ENCODE measurements at regions not wholly inside any gene's neighbourhood (a gene's known extent, or its start where the extent isn't known, plus 50 kb on each side); places are given as distances from the start of the nearest gene placed in this dataset.
"Not testable (repeated sequence)": the region's sequence is repeated elsewhere in the genome, so short reads cannot be mapped to it uniquely, and the experiment has no call there.

GRCh38 chr11:134853992-134854991 lies 442.2 kb upstream of the B3GAT1 start:
- TF ChIP-seq, protein P1, sequence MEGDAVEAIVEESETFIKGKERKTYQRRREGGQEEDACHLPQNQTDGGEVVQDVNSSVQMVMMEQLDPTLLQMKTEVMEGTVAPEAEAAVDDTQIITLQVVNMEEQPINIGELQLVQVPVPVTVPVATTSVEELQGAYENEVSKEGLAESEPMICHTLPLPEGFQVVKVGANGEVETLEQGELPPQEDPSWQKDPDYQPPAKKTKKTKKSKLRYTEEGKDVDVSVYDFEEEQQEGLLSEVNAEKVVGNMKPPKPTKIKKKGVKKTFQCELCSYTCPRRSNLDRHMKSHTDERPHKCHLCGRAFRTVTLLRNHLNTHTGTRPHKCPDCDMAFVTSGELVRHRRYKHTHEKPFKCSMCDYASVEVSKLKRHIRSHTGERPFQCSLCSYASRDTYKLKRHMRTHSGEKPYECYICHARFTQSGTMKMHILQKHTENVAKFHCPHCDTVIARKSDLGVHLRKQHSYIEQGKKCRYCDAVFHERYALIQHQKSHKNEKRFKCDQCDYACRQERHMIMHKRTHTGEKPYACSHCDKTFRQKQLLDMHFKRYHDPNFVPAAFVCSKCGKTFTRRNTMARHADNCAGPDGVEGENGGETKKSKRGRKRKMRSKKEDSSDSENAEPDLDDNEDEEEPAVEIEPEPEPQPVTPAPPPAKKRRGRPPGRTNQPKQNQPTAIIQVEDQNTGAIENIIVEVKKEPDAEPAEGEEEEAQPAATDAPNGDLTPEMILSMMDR (IDR thresholded peaks at IDR 0.05; ENCODE audit: low read length, missing control alignments): no peak
- H3K4me3 ChIP-seq (replicated peaks; ENCODE audit: low read depth, low read length): no peak overlapping the region

GRCh38 chr11:134851503-134852224 lies 439.6 kb upstream of the B3GAT1 start:
- not testable (repeated sequence) for DNase-seq (ENCODE audit: low read depth); H3K4me3 ChIP-seq (replicated peaks; ENCODE audit: low read depth, low read length)

More at GRCh38 chr11:134853992-134854991, 442.2 kb upstream of the B3GAT1 start:
- DNase-seq (ENCODE audit: low read depth): no peak

DNA sequence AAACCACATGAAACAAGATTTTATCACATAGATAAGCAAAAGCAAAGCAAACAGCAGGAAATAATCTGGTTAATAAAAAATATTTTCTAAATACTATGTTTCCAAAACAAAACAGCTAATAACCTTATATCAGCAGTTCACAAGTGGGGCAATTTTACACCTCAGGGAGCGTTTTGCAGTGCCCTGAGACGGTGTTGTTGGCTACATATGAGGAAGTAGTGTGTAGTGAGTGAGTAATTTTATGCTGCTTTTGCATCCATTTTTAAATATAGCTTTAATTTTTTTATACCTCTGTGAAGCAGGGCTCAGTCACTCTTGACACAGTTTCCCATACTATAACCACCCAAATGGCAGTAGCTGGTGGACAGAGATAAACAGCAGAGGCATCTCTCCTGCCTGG lies 438.5 kb upstream of the B3GAT1 start:
- TF ChIP-seq, protein P1 (IDR thresholded peaks at IDR 0.05; ENCODE audit: low read length, missing control alignments): no peak
- no peak overlapping the region for H3K4me3 ChIP-seq (replicated peaks; ENCODE audit: low read depth, low read length)
- DNase-seq (ENCODE audit: low read depth): no peak

GRCh38 chr11:134849833-134850232 lies 437.8 kb upstream of the B3GAT1 start:
- no peak overlapping the region for H3K4me3 ChIP-seq (replicated peaks; ENCODE audit: low read depth, low read length)
- TF ChIP-seq, protein P1 (IDR thresholded peaks at IDR 0.05; ENCODE audit: low read length, missing control alignments): no peak
- DNase-seq (ENCODE audit: low read depth): no peak

GRCh38 chr11:134847083-134847715 lies 435.2 kb upstream of the B3GAT1 start:
- no peak for DNase-seq (ENCODE audit: low read depth)
- TF ChIP-seq, protein P1 (IDR thresholded peaks at IDR 0.05; ENCODE audit: low read length, missing control alignments): no peak
- H3K4me3 ChIP-seq (replicated peaks; ENCODE audit: low read depth, low read length): no peak overlapping the region

DNA sequence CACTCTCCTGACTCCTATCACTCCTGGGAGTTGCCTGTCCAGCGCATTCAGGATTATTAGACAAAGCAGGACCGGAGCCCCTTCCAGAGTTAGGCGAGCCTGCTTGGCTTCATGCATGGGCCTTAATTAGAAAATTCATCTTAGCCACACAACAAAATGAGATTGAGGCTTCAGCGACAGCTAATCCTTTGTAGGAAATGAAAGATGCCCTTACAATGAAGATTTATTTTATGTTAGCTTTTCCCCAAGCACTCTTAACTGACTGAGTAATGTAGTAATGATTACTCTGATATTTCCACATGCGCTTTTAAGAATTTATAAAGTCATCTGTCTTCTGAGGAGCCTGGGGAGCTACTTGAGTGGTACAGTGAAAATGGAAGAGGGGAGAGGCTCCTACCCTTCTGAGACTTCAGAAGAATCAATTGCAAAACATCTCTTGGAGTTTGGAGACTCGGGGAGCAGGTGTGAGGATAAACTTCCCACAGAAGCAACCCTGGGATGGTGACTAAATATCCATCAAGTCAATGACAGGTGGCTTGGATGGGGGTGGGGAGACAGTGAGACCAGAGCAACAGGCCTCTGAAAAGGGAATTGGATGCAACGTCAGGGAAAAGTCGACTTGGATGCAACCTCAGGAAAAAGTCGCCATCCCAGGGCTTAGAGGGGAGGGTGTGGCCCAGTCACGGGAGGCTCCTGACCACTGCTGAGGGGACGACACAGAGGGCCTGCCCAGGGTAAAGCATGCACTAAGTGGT lies 434.5 kb upstream of the B3GAT1 start:
- no peak for DNase-seq (ENCODE audit: low read depth)
- H3K4me3 ChIP-seq (replicated peaks; ENCODE audit: low read depth, low read length): no peak overlapping the region
- TF ChIP-seq, protein P1 (IDR thresholded peaks at IDR 0.05; ENCODE audit: low read length, missing control alignments): no peak

Measured in fibroblast of pulmonary artery (primary cell).